GM10248 (cell line): ENCODE measurements at regions not wholly inside any gene's neighbourhood (a gene's known extent, or its start where the extent isn't known, plus 50 kb on each side); places are given as distances from the start of the nearest gene placed in this dataset.
A peak's percentile ranks its signal among the peaks of the same experiment; 100 is the strongest.

Source experiments
- CTCF ChIA-PET: fragments of 300-600 bp; sonication (Branson Sonifier 250); formaldehyde crosslinking; extraction: SDS; loops from one replicate; lab custom pipeline; 2021; ENCODE audit warnings: antibody characterized with exemption; lab: Yijun Ruan, JAX
- POLR2A ChIA-PET: fragments of 350-650 bp; sonication (Branson Sonifier 250); formaldehyde crosslinking; extraction: SDS; loops from one replicate; lab custom pipeline; 2020; ENCODE audit warnings: antibody characterized with exemption; lab: Yijun Ruan, JAX
- DNase-seq: peaks from one replicate; pipeline ENCODE4 v3.0.0; 2012; ENCODE audit errors: extremely low spot score
- CTCF ChIP-seq: IDR thresholded peaks from 2 replicates; pipeline ENCODE4 v1.5.1; 2012; ENCODE audit warnings: mild to moderate bottlenecking, low read depth; ENCODE audit errors: extremely low read depth, missing control alignments, control extremely low read depth

DNA sequence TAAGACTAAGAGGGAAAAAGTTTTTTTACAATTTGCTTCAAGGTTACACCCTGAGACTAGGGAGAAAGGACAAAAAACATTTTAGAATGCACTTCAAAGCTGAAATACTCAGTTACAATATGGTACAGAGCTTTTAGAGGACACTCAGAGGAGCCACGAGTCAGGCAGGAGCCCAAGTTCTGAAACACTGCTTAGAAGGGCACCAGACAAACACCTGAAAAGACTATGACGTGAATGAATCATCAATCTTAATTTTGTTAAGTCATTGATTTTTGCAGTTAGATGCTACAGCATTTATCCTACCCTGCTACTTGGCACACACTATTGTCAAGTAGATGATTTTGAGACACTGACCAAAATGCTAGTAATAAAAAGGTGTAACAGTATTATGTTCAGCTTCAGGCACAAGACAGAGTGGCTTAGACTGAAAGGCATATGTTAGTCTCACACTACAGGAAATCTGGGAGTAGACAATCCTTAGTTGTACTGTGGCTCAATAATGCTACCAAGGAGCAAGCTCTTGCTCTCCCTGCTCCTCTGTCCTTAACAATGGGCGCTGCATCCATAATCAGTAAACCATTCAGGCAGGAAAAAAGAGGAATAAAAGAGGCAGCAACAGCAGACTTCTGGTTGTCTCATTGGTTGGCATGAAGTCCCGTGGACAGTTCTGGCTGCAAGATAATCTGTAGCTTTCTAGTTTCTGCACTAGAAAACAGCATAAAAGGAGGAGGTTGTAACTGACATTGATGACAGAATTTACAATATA lies 151.8 kb downstream of the ABCA8 start:
- ChIA-PET CTCF (interaction anchor here (0.8 to 1.0 kb wide), 4 partner anchors 9 to 32 kb away, joined by 3 read pairs; no protein-coding TSS in a partner anchor), POLR2A (no interaction called here)
- no peak for TF ChIP-seq CTCF
- no peak for DNase-seq

- ChIA-PET CTCF (no interaction called here), POLR2A (no interaction called here)
- no peak for DNase-seq
- no peak for TF ChIP-seq CTCF
Observed at GRCh38 chr17:68801335-68802247, 153.6 kb downstream of the ABCA8 start.

- CTCF ChIA-PET = no interaction called here
- TF ChIP-seq CTCF = no peak
- no peak for DNase-seq
- POLR2A ChIA-PET = no interaction called here
Observed at GRCh38 chr17:68800751-68801150, 154.4 kb downstream of the ABCA8 start.

- CTCF ChIA-PET = interaction anchor here (0.7 to 2.0 kb wide), 12 partner anchors 9 to 453 kb away, joined by 3 to 8 read pairs (median 4); no protein-coding TSS in a partner anchor
- peak; percentile 19 for DNase-seq
- peak; percentile 42 for TF ChIP-seq CTCF
- POLR2A ChIA-PET = no interaction called here
Observed at GRCh38 chr17:68794636-68795434, 160.4 kb downstream of the ABCA8 start.

DNA sequence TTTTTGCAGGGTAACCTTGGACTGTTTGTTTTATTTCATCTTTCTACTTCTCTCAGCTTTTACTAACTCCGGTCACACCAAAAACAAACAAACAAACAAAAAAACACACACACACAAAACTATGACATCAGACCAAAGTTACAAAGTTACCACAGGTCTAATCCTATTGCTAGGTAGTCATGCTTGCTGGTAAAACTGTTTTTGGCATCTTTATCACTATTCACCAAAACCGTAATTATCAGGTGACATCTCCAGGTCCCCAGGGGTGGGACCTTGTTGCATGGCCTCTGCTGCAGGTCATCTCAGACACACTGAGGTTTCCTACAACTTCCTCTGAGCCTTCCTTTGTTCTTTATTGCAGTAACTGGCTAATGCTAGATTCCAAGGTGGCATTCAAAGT lies 162.3 kb downstream of the ABCA8 start:
- POLR2A ChIA-PET = no interaction called here
- no peak for TF ChIP-seq CTCF
- no peak for DNase-seq
- CTCF ChIA-PET = no interaction called here

- POLR2A ChIA-PET = no interaction called here
- CTCF ChIA-PET = interaction anchor here (0.9 to 1.7 kb wide), 7 partner anchors 12 to 603 kb away, joined by 3 to 4 read pairs (median 3); no protein-coding TSS in a partner anchor
- no peak for DNase-seq
- no peak for TF ChIP-seq CTCF
Observed at GRCh38 chr17:68792042-68792685, 163.0 kb downstream of the ABCA8 start.
